ENCODE measurements at regions not wholly inside any gene's neighbourhood (a gene's known extent, or its start where the extent isn't known, plus 50 kb on each side); places are given as distances from the start of the nearest gene placed in this dataset.

DNA sequence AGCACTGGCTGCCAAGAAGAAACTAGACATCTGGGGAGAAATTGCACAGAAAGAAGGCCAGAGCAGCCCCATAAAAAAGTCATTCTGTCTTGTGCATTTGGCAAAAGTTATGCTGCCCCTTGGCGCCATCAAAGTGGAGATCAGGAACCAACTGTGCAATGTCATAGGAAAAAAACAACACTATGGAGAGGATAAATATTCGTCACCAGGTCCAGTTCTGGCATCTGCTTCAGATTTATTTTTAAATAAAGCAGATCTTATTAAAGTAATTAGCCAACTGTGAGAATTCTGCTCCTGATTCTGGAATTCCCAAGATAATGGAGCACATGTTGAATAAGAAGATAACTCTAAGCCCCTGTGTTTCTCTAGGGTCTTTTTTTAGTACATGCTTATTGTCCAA, 500.0 kb upstream of the IL12A start:
- TF ChIP-seq, protein P1, sequence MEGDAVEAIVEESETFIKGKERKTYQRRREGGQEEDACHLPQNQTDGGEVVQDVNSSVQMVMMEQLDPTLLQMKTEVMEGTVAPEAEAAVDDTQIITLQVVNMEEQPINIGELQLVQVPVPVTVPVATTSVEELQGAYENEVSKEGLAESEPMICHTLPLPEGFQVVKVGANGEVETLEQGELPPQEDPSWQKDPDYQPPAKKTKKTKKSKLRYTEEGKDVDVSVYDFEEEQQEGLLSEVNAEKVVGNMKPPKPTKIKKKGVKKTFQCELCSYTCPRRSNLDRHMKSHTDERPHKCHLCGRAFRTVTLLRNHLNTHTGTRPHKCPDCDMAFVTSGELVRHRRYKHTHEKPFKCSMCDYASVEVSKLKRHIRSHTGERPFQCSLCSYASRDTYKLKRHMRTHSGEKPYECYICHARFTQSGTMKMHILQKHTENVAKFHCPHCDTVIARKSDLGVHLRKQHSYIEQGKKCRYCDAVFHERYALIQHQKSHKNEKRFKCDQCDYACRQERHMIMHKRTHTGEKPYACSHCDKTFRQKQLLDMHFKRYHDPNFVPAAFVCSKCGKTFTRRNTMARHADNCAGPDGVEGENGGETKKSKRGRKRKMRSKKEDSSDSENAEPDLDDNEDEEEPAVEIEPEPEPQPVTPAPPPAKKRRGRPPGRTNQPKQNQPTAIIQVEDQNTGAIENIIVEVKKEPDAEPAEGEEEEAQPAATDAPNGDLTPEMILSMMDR (IDR thresholded peaks at IDR 0.05; ENCODE audit: poor library complexity, severe bottlenecking) = no peak
- no peak for TF ChIP-seq POLR2AphosphoS5 (IDR thresholded peaks at IDR 0.05)
- no peak for TF ChIP-seq EZH2 (IDR thresholded peaks at IDR 0.05; ENCODE audit: borderline replicate concordance, insufficient read depth, low read length, poor library complexity, severe bottlenecking)
- no peak for TF ChIP-seq RAD21 (conservative IDR thresholded peaks at IDR 0.05)
- no peak for TF ChIP-seq EP300 (conservative IDR thresholded peaks at IDR 0.05; ENCODE audit: poor library complexity, severe bottlenecking)
- TF ChIP-seq MXI1 (conservative IDR thresholded peaks at IDR 0.05; ENCODE audit: poor library complexity, severe bottlenecking) = no peak
- no peak for TF ChIP-seq TAF1 (IDR thresholded peaks at IDR 0.05; ENCODE audit: low read depth)
- TF ChIP-seq, protein P2, sequence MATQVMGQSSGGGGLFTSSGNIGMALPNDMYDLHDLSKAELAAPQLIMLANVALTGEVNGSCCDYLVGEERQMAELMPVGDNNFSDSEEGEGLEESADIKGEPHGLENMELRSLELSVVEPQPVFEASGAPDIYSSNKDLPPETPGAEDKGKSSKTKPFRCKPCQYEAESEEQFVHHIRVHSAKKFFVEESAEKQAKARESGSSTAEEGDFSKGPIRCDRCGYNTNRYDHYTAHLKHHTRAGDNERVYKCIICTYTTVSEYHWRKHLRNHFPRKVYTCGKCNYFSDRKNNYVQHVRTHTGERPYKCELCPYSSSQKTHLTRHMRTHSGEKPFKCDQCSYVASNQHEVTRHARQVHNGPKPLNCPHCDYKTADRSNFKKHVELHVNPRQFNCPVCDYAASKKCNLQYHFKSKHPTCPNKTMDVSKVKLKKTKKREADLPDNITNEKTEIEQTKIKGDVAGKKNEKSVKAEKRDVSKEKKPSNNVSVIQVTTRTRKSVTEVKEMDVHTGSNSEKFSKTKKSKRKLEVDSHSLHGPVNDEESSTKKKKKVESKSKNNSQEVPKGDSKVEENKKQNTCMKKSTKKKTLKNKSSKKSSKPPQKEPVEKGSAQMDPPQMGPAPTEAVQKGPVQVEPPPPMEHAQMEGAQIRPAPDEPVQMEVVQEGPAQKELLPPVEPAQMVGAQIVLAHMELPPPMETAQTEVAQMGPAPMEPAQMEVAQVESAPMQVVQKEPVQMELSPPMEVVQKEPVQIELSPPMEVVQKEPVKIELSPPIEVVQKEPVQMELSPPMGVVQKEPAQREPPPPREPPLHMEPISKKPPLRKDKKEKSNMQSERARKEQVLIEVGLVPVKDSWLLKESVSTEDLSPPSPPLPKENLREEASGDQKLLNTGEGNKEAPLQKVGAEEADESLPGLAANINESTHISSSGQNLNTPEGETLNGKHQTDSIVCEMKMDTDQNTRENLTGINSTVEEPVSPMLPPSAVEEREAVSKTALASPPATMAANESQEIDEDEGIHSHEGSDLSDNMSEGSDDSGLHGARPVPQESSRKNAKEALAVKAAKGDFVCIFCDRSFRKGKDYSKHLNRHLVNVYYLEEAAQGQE (IDR thresholded peaks at IDR 0.05; ENCODE audit: borderline replicate concordance) = no peak

Data from neural cell (in vitro differentiated cells).